Stomach (tissue), 8 donors: ENCODE measurements at regions not wholly inside any gene's neighbourhood (a gene's known extent, or its start where the extent isn't known, plus 50 kb on each side); places are given as distances from the start of the nearest gene placed in this dataset.

Experiments used
- DNase-seq, 2 donors: peaks; one replicate each; pipeline versions ENCODE4 v3.0.0 to v3.0.0-alpha.2; 2013 to 2019
- H3K27ac ChIP-seq, 5 donors: fragments of 200-600 bp in 4 of 5; sonication (generic) in 4 of 5; one replicate each; pipeline ENCODE4 v1.5.1; 2013 to 2019; ENCODE audit warnings: mild to moderate bottlenecking in 1 of 5, moderate library complexity in 1 of 5
- H3K27me3 ChIP-seq, 3 donors: fragments of 200-600 bp; sonication (generic); one replicate each; pipeline ENCODE4 v1.5.1; 2017 to 2019; ENCODE audit warnings: mixed run types in 1 of 3
- H3K36me3 ChIP-seq, 4 donors: fragments of 200-600 bp; sonication (generic); 1 replicate in 3 of 4; 2 replicates in 1 of 4; pipeline ENCODE4 v1.5.1; 2016 to 2019
- H3K4me1 ChIP-seq, 4 donors: fragments of 200-600 bp; sonication (generic); one replicate each; pipeline ENCODE4 v1.5.1; 2016 to 2019
- H3K4me3 ChIP-seq, 4 donors: fragments of 200-600 bp; sonication (generic) in 3 of 4; one replicate each; pipeline ENCODE4 v1.5.1; 2016 to 2019; ENCODE audit warnings: mild to moderate bottlenecking in 1 of 4
- H3K9me3 ChIP-seq, 4 donors: fragments of 200-600 bp; sonication (generic); one replicate each; pipeline ENCODE4 v1.5.1; 2016 to 2019
- CTCF ChIP-seq, 7 experiments: fragments of 450-650 bp in 4 of 7; fragments of 200-600 bp in 3 of 7; sonication (generic) in 3 of 7; IDR thresholded peaks; one replicate each; pipeline ENCODE4 v1.5.1; 2016 to 2019; ENCODE audit warnings: antibody characterized with exemption in 7 of 7, control low read depth in 2 of 7, mild to moderate bottlenecking in 1 of 7
- EP300 ChIP-seq: sonication (generic); formaldehyde crosslinking; IDR thresholded peaks from one replicate; pipeline ENCODE4 v1.6.1; 2017; ENCODE audit warnings: antibody characterized with exemption
- POLR2A ChIP-seq, 4 donors: fragments of 450-650 bp; IDR thresholded peaks; one replicate each; pipeline ENCODE4 v1.6.1; 2016; ENCODE audit warnings: antibody characterized with exemption in 4 of 4, control low read depth in 2 of 4, mild to moderate bottlenecking in 1 of 4, moderate library complexity in 1 of 4
- POLR2AphosphoS5 ChIP-seq, 3 donors: sonication (generic); formaldehyde crosslinking; IDR thresholded peaks; one replicate each; pipeline ENCODE4 v1.6.1; 2016; ENCODE audit warnings: antibody characterized with exemption in 3 of 3
- WGBS, 5 donors: extraction: QIAGEN DNeasy Blood & Tissue Kit in 3 of 5; methylation state at CpG; one replicate each; pipeline versions ENCODE4 v1.1.5 to v1.1.7; 2013 to 2018; 5-methylcytosine and 5-hydroxymethylcytosine counted together
- intact Hi-C: fragments of 100-400 bp; cut with DNase I; formaldehyde crosslinking; loops from one replicate; pipeline ENCODE4 v1.15.1; 2023; ENCODE audit warnings: low total_unique reads
- donor health status: healthy with polysubstance abuse.
- donor health status: Bipolar disorder and iron deficiency.
- donor health status: healthy.

- H3K4me1 ChIP-seq = no peaks in the 10 kb centered on the region
- no peaks in the 10 kb centered on the region for H3K36me3 ChIP-seq
- TF ChIP-seq POLR2A (IDR thresholded peaks at IDR 0.05) (no peak), CTCF (IDR thresholded peaks at IDR 0.05) (no peak), POLR2AphosphoS5 (IDR thresholded peaks at IDR 0.05) (no peak), EP300 (no peak)
- intact Hi-C loops = no loop called here
- no peak overlapping the region for H3K4me3 ChIP-seq
- 66 to 78% (median 69%) methylated on average over 8 of the region's 8 CpGs for WGBS, 5 donors
- H3K27me3 ChIP-seq = no peaks in the 10 kb centered on the region
- no peak for DNase-seq
- H3K27ac ChIP-seq = no peak overlapping the region
- H3K9me3 ChIP-seq = peaks cover 0 to 44% (median 29%) of the 10 kb centered on the region in 4 donors
Measured at GRCh38 chr5:3400659-3401058, 195.0 kb upstream of the IRX1 start.

DNA sequence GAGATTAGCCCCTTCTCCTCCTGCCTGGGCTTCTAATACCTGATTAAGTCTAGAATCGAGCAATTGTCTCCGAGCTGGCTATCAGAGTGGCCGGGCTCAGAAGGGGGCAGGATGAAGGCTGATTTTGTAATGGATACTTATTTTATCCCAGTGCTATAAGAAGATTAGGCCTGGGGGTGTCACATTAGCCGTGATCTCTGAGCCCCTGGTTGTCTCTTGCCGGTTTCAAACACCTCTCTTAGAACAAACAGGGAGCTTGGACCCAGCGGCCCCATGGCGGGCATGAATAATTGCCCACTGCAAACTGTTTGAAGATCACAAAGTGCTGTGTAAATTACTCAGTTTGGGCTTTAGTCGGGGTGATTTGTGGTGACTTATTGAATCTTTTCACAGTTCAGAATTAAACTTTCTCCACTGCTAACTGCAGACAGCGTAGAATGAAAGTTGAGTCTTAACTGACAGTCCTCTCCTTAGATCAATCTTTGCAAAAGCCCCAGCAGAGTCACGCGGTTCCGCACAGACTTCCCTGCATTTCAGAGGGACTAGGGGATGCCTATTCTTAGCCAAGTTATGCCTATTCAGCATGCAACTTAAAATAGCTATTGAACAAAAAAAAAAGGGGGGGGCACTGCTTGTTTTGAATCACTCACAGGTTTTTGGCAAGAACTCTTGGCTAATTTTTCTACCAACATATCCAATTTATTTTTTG is 200.6 kb upstream of the IRX1 start:
- H3K36me3 ChIP-seq = no peaks in the 10 kb centered on the region
- H3K27me3 ChIP-seq = no peaks in the 10 kb centered on the region
- WGBS, 5 donors = 8 to 30% (median 13%) methylated on average over 12 of the region's 12 CpGs
- peaks cover 0 to 10% (median 0%) of the 10 kb centered on the region in 4 donors for H3K4me1 ChIP-seq
- TF ChIP-seq CTCF (IDR thresholded peaks at IDR 0.05) (no peak), EP300 (no peak), POLR2AphosphoS5 (IDR thresholded peaks at IDR 0.05) (no peak), POLR2A (IDR thresholded peaks at IDR 0.05) (no peak)
- intact Hi-C loops = no loop called here
- DNase-seq = peak in 1 of 2 donors; percentile 17
- peaks cover 0 to 22% (median 17%) of the 10 kb centered on the region in 4 donors for H3K9me3 ChIP-seq
- no peak overlapping the region for H3K4me3 ChIP-seq
- no peak overlapping the region for H3K27ac ChIP-seq

- Histone ChIP-seq H3K27ac (no peak overlapping the region), H3K4me1 (peaks cover 0 to 10% (median 0%) of the 10 kb centered on the region in 4 donors), H3K27me3 (no peaks in the 10 kb centered on the region), H3K4me3 (no peak overlapping the region), H3K36me3 (no peaks in the 10 kb centered on the region), H3K9me3 (peaks cover 0 to 12% (median 8%) of the 10 kb centered on the region in 4 donors)
- TF ChIP-seq EP300 = no peak
- no peak for TF ChIP-seq POLR2A (IDR thresholded peaks at IDR 0.05)
- TF ChIP-seq CTCF (IDR thresholded peaks at IDR 0.05) = no peak
- no peak for TF ChIP-seq POLR2AphosphoS5 (IDR thresholded peaks at IDR 0.05)
- DNase-seq = no peak
- intact Hi-C loops = no loop called here
- 42 to 67% (median 56%) methylated on average over 22 to 24 of the region's 24 CpGs for WGBS, 5 donors
Measured at GRCh38 chr5:3393920-3394597, 201.6 kb upstream of the IRX1 start.

GRCh38 chr5:3393122-3393919 is 202.3 kb upstream of the IRX1 start:
- TF ChIP-seq CTCF (IDR thresholded peaks at IDR 0.05) (no peak), EP300 (no peak)
- DNase-seq = no peak
- Histone ChIP-seq H3K27me3 (no peaks in the 10 kb centered on the region), H3K4me1 (peaks cover 0 to 10% (median 0%) of the 10 kb centered on the region in 4 donors), H3K27ac (no peak overlapping the region), H3K36me3 (no peaks in the 10 kb centered on the region), H3K4me3 (no peak overlapping the region), H3K9me3 (peaks cover 0 to 5% (median 2%) of the 10 kb centered on the region in 4 donors)
- intact Hi-C loops = no loop called here
- 78 to 85% (median 82%) methylated on average over 22 to 27 of the region's 27 CpGs for WGBS, 5 donors
